T-helper 1 cell treated with Interleukin-12 subunit alpha and Interleukin-12 subunit beta and Interleukin-4 antibody, amounts not matched to agents 30 ng/mL and 1 ng/mL, for 36 hours (primary cell): ENCODE measurements at regions not wholly inside any gene's neighbourhood (a gene's known extent, or its start where the extent isn't known, plus 50 kb on each side); places are given as distances from the start of the nearest gene placed in this dataset.

Experiments used
- intact Hi-C: fragments of 100-400 bp; cut with micrococcal nuclease; formaldehyde crosslinking; loops from one replicate; pipeline ENCODE4 v1.15.1; 2024

DNA sequence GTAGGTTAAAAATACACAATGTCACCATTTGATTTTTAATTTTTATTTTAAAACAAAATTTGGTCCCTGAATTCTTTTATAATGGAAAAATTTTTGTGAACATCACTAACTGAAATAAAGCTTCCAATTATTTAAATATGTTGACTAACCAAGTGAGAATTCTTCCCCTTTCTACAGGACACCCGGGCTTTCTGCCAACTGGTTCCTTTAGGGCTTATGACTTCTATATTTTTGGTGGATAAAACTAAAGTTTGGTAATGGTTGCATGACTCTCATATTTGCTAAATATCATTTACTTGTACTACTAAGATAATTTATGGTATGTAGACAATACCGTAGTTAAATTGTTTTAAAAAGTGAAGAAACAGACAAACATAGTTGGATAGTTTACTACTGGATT, 291.0 kb upstream of the DOK6 start:
- intact Hi-C loops: no loop called here

DNA sequence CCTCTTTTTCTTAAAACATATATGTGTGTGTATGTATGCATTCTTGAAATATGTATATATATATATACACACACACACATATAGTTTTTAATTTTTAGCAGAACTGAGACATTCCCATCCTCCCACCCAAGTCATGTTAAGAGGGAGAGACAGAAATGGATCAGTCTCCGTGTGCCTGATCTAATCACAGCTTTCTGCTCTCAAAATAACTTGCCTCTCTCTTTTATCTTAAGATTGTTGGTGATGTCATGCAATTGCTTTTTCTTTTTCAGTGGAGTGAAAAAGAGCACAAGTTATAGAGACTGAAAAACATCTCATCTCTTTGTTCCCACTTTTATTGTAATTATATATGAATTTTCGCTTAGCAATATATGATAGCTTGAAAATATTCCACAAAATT, 279.9 kb upstream of the DOK6 start:
- intact Hi-C loops: no loop called here

DNA sequence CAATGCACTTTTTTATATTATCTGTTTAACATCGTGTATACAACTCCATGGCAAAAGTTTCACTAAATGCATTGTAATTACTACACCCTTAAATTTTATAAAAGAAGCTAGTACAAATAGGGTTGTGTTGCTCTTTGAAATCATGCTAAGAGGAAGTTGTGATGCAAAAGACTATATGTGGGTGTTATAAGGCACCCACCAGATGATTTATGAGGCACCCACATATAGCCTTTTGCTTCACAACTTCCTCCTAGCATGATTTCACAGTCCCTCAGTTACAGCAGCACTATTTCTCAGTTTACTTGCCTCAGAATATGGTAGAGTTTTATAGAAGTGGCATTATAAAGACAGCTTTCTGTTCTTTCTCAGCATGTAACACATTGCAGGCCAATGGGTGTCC, 277.3 kb upstream of the DOK6 start:
- intact Hi-C loops: no loop called here

DNA sequence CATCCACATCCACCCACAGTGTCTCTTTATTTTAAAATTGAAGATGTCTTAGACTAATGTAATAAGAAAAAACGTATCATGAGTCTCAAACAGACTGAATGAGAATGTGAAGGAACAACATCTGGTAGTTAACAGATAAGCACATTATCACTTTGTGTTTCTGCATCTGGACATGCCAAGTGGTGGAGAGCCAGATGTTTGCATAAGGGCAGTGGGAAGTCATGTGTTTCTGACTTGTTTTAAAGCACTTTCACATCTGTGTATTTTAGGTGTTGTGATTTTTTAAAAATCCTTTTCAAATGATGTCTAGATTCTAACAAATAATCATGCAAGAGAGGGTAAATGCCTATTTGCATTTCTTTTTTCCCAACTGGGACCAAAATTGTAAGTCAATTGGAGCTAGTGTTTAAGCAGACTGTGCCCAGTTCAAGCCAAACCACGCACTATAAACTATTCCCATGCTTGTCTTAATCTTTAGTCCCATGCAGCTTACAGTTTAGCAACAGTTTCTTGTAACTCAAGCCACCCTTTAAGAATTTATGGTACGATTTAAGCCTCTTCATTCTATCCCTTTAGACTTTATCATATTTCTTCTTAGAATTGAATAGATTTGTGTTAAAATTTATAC, 272.7 kb upstream of the DOK6 start:
- intact Hi-C loops: no loop called here

DNA sequence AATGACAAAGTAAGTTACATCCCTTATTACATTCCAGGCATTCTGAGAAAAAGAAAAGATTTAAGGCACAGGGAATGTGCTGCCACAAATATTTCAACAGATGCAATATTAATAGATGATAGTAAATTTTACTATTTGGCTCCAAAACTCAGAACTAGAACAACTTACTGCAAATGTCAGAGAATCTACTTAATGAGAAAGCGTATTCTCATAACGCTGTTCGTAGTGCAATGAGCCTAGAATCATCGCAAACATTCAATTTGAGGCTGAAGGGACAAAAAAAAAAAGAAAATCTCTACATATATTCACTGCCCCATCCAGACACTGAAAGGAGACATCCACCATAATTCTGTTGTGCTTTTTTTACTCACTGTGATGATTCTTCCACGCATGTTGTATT, 272.1 kb upstream of the DOK6 start:
- intact Hi-C loops: no loop called here

DNA sequence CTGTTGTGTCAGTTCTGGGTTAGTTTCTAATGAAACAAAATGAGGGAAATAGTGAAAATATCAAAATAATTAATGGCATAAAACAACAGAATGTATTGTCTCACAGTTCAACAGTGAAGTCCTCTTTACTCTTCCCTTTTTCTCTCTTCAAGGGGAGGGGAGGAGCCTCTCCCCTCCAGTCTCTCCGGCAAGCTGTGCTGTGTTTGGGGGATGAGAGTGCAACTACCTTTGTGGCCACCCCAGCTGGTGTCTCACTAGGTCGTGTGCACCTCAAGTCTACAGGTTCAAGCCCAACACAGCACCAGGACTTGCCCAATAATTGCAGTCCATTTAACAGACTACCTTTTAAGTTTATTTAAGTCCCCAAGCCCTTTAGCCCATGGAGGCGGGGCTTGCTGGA, 271.7 kb upstream of the DOK6 start:
- intact Hi-C loops: no loop called here

DNA sequence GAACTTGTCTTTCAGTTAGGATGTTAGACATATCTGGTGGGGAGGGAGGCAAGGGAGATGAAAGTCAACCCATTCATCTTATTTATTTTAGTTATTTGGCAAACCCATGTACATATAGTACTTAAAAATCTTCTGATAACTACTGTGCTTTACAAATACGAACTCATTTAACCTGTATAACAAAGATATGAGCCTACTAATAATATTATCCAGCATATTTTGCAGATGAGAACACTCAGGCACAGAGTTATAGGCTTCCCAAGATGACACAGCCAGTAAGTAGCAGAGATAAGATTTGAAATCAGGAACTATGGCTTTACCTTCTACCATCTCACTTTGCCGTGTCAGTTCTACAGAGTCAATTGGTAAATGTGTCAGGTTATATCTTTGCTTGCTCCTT, 262.6 kb upstream of the DOK6 start:
- intact Hi-C loops: no loop called here

DNA sequence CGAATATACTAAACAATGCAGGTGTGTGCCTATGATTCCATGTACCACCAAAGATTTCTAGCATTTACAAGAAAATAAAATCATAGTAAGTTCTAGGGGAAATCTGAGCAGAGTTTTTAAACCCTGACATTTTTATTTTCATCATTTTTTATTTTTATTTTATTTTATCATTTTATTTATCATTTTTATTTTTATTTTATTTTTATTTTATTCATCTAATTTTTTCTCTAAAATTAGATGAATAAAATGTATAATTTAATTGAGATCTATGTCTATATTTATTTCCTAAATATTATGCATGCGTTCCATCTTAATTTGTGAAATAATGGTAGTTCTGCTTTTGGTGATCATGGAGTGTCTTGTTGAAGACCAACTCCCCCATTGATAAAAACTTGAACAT, 257.6 kb upstream of the DOK6 start:
- intact Hi-C loops: no loop called here

DNA sequence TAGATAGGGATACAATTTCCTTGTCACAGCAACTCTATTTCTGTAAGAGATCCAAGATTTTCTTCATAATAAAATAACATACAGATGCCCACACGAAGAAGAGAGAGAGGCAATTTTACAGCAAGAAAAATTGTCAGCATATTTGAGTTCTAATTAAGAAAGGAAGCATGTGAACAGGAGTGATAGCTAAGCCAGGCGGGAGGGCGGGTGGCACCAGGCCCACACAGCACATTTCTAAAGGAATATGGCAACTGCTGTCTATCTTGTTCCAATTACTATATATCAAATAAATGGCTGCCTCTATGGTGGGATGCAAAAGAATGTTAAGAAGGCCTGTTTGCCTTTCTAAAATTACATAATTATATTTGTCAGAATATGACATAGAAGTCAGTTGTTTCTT, 248.3 kb upstream of the DOK6 start:
- intact Hi-C loops: no loop called here

DNA sequence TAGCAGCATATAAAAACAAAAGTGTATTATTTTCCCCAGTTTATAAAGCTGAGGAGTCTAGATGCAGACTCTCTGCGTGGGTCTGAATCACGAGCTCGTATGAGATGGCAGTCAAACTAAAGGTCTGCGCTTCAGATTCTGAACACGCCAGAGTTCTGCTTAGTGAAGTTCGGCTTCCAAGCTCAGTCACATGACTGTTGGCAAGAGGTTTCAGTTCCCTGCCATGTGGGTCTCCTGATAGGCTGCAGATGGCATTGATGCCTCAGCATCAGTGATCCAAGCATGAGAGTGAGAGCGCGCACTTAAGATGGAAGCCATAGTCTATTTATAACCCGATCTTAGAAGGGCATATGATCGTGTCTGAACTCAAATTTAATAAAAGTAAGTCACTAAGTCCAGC, 242.8 kb upstream of the DOK6 start:
- intact Hi-C loops: no loop called here

DNA sequence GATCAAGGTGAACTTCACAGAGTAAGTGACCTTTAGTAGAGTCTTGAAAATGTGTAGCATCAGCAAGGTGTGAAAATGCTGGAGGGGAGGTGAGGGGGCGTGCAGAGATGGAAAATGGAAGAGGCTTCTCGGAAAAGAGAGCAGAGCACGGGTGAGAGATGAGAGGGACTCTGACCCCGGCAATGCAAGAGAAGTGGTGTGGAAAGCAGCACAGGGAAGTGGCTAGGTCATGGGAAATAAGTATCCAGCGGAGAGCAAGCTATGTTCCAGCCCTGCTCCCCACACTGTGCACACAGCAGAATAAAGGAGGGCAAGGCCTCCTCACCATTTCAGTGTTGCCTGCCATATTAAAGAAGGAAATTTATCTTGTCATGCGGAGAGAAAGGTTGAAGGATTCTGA, 241.7 kb upstream of the DOK6 start:
- intact Hi-C loops: no loop called here

DNA sequence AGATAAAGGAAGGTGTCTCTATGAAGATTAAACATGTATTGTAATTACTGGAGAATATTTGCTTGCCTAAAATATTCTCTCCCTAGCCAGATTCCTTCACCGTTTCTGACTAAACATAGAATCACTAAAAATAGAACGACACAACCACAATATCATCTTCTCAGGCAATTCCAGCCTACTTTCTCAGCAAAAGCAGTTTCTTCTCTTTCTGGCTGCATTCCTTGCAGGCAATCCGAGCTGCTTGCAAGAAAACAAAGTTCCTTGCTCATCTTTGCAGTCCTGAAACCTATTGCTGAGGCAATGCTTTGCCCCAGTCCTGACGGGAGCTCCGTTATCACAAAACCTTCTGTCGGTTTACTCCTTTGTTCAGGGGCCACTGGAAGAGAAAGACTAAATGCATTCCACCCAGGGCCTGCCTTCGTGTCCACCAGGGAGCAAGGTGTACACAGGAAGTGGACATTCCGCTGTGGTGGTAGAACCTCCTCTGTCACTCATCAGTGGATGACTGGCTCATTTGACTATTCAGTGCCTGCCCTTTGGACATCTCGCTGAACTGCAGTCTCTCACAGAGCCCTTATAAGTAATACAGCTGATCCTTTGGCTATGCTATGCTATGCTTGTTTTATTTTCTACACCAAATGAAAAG, 239.2 kb upstream of the DOK6 start:
- intact Hi-C loops: no loop called here

DNA sequence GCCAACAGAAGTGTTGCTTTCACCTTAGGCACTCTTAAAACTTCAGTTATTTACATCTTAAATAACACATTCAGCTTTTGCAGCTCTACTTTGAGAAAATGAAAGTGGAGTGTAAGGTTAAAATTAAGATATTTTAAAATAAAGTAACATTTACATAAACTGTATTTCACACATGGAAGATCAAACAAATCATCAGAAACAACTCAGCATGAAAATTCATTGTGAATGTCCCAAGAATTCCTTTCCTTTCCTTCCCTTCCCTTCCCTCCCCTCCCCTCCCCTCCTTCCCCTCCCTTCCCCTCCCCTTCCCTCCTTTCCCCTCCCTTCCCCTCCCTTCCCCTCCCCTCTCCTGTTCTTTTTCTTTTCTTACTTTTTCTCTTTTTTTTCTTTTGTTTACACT, 238.0 kb upstream of the DOK6 start:
- intact Hi-C loops: no loop called here

DNA sequence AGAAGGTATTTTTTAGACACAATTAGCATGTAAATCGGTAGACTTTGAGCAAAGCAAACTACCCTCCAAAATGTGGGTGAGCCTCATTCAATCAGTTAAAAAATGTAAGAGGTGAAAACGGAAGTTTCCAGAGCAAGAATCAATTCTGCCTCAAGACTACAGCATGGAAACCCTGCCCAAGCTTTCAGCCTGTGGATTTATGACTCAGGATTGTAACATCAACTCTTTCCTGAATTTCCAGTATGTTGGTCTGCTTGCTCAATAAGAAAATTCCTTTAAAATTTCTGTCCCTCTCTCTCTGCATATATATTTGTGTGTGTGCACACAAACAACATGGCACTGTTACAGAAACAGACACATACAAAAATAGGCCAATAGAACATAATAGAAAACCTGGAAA, 228.6 kb upstream of the DOK6 start:
- intact Hi-C loops: no loop called here

DNA sequence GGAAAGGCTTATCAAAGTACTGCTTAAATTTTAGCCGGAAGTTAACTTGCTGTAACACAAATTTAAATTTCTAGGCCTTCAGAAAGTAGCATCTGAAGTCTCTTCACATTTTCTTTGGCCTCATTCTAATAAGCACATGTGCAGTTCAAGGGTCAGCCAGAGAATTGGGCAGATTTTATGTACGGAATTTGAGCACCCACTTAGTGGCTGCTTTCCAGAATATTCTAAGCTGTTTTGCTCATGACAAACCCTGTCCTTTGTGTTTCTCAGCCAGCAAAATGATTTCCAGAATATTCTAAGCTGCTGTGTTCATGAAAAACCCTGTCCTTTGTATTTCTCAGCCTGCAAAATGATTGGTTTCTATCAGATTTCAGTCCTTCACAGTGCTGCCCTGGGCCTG, 225.0 kb upstream of the DOK6 start:
- intact Hi-C loops: no loop called here

DNA sequence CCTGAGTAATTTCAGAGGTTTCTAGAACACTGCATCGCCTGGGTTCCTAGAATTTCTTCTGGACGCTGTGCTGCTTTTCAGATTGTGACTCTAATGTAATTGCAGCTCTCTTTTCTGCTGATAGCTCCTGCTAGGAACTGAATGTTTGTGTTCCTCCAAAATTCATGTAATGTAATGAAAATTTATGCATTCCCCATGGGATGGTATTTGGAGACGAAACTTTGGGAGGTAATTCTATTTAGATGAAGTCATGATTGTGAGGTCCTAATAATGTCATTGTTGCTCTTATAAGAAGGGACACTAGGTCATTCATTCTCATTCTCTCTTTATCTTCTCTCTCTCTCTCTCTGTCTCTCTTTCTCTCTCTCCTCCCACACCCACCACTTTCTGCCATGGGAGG, 223.9 kb upstream of the DOK6 start:
- intact Hi-C loops: no loop called here

DNA sequence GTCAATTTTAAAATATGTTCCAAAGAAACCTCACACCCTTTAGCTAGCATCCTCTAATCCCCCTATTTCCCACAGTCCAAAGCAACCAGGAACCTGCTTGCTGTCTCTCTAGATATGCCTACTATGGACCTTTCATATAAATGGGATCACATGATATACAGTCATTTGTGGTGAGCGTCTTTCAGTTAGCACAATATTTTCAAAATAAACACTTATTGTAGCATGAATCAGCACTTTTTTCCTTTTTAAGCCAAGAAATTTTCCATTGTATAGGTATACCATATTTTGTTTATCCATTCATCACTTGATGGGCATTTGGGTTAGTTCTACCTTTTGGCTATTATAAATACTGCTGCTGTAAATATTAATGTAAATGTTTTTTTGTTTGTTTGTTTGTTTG, 223.0 kb upstream of the DOK6 start:
- intact Hi-C loops: no loop called here

DNA sequence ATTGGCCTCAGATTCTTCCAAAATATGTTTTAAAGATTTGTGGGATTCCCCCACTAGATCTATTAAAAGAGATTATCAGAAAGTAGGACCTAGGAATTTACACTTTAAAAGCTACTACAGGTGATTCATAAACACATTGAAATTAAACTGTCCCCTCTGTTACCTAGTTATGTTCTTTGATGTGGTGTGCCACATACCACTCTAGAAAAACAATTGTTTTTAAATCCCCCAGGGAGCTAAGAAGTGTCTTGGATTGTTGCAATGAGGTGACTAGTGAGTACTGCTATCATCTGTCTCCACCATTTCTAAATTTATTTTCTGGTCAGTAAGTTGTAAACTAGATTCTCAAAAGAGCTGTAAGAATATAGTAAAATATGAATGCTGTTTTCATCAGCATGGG, 214.5 kb upstream of the DOK6 start:
- intact Hi-C loops: no loop called here

DNA sequence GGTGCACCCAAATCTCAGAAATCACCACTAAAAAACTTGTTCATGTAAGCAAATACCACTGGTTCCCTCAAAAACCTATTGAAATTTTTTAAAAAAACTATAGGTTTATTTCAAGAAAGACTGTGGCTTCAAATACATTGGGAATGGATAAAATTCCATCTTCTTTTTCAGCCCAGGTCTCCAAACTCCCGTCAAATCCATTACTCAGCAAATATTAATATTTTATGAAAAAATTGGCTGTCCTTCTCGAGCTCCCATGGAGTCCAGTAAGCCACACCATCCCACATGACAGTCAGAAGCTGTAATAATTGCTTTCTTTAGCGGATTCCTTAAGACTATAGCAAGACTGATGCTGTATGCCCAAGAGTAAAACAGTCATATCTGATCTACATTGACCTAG, 204.4 kb upstream of the DOK6 start:
- intact Hi-C loops: no loop called here

DNA sequence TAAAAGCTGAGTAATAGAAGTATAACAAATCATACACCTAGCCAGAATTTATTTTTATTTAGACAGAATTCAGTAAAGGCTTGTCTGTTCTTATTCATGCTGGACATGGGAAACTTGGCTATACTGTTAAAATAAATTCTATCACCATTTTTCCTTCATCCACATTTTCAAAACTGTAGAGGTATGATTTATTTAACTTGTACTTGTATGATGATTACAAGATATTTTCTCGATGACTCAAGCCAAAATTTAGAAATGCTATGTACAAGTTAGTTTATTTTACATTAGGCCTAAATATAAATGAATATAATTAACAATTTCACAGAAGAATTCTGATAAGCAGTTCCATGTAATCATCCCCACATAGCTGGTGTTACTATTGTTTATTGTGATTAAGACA, 194.8 kb upstream of the DOK6 start:
- intact Hi-C loops: no loop called here

DNA sequence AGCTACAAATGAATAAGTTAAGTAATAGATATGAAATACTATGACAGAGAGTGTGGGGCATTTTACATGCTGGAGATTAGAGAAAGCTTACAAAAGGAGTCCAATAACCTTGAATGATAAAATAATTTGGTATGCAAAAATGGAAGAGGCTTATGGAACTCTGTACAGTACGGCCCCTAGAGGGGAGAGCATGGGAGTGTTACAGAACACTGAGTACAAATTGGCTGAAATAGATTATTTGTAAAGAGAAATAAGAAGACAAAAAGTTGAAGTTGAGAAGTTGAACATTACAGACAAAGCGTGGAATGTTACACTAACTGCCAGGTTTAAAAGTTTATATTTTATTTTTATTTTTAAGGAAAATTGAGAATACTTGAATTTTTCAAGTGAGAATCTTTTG, 192.1 kb upstream of the DOK6 start:
- intact Hi-C loops: no loop called here

DNA sequence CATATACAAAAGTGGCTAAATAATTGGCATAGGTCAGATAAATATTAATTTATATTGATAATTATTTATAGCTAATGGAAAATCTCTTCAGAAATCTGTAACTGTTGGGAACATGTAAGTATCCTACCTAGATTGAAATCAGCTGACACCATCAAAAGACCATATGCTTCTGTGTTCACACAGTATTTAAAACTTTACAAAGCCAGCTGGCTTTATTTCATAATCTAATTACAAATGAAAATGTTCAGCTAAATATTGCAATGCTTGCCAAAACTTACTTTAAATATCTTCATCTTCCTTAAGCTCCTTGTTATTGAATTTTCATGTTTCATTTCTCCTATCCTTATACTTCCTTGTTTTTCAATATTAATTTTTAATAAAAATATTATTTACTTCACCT, 190.9 kb upstream of the DOK6 start:
- intact Hi-C loops: no loop called here

DNA sequence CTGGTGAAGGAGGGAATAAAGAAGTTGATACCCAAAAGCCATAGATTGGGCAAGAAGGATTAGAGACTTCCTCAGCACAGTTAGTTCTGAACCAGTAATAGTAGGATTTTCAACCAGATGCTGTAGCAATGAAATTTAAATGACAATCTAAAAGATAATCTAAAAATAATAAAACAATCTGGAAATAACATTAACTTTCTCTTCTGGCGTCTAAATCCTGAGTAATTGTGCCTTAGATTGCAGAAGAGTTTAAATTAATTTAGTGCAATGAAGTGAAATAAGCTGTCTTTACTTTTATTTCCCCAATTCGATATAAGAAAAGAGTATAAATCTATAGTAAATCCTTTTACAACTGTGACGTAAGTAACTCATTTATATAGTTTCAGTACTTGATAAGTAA, 186.8 kb upstream of the DOK6 start:
- intact Hi-C loops: no loop called here

DNA sequence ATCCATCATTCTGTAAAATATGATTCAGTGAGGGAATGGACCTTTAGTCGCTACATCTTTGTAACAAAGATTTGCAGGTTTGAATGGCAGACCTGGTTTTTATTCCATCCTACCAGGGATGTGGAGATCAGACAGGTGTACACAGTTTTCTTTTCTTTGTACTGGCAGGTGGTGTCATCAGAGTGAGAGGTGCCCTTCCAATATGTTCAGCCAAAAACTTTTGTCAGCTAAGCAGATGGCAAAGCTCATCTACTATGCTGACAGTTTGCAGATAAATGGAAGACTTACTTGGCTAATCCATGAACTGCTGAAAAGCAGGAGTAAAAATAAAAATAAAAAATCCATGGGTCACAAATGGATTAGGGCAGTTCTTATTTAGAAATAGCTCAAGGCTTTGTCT, 185.5 kb upstream of the DOK6 start:
- intact Hi-C loops: no loop called here
